ENCODE measurements at regions not wholly inside any gene's neighbourhood (a gene's known extent, or its start where the extent isn't known, plus 50 kb on each side); places are given as distances from the start of the nearest gene placed in this dataset.
"Not testable (repeated sequence)": the region's sequence is repeated elsewhere in the genome, so short reads cannot be mapped to it uniquely, and the experiment has no call there.

GRCh38 chr18:39494211-39494896 is 1928.8 kb upstream of the CELF4 start:
- peak in 1 of 2 donors; percentile 4 for DNase-seq (ENCODE audit: low read depth in 2 of 2)

GRCh38 chr18:39491408-39491807 is 1925.8 kb upstream of the CELF4 start:
- no peak for DNase-seq (ENCODE audit: low read depth in 2 of 2)

GRCh38 chr18:39489431-39489830 is 1923.8 kb upstream of the CELF4 start:
- no peak for DNase-seq (ENCODE audit: low read depth in 2 of 2)

- no peak for DNase-seq (ENCODE audit: low read depth in 2 of 2)
These were observed 1922.3 kb upstream of the CELF4 start for GRCh38 chr18:39487932-39488331.

GRCh38 chr18:39486268-39486667 is 1920.7 kb upstream of the CELF4 start:
- DNase-seq (ENCODE audit: low read depth in 2 of 2), result no peak

GRCh38 chr18:39485696-39486095 is 1920.1 kb upstream of the CELF4 start:
- DNase-seq (ENCODE audit: low read depth in 2 of 2), result no peak

GRCh38 chr18:39481281-39481680 is 1915.7 kb upstream of the CELF4 start:
- DNase-seq (ENCODE audit: low read depth in 2 of 2), result no peak

- DNase-seq (ENCODE audit: low read depth in 2 of 2), result no peak
These were observed 1915.0 kb upstream of the CELF4 start for GRCh38 chr18:39480494-39481195.

GRCh38 chr18:39464006-39464405 is 1898.4 kb upstream of the CELF4 start:
- DNase-seq (ENCODE audit: low read depth in 2 of 2), result peak in 1 of 2 donors; percentile 33

GRCh38 chr18:39462436-39462835 is 1896.8 kb upstream of the CELF4 start:
- peak; percentile 37 to 93 for DNase-seq (ENCODE audit: low read depth in 2 of 2)

GRCh38 chr18:39460136-39460535 is 1894.5 kb upstream of the CELF4 start:
- DNase-seq (ENCODE audit: low read depth in 2 of 2), result no peak

- DNase-seq (ENCODE audit: low read depth in 2 of 2), result peak; percentile 75 to 97
These were observed 1889.7 kb upstream of the CELF4 start for GRCh38 chr18:39455285-39455684.

GRCh38 chr18:39454866-39455265 is 1889.3 kb upstream of the CELF4 start:
- DNase-seq (ENCODE audit: low read depth in 2 of 2), result peak; percentile 60 to 83

- DNase-seq (ENCODE audit: low read depth in 2 of 2), result peak; percentile 96 to 98
These were observed 1888.3 kb upstream of the CELF4 start for GRCh38 chr18:39453882-39454281.

- peak in 1 of 2 donors; percentile 54 for DNase-seq (ENCODE audit: low read depth in 2 of 2)
These were observed 1887.8 kb upstream of the CELF4 start for GRCh38 chr18:39453356-39453755.

- no peak for DNase-seq (ENCODE audit: low read depth in 2 of 2)
These were observed 1885.4 kb upstream of the CELF4 start for GRCh38 chr18:39450958-39451357.

GRCh38 chr18:39449566-39449965 is 1884.0 kb upstream of the CELF4 start:
- no peak for DNase-seq (ENCODE audit: low read depth in 2 of 2)

GRCh38 chr18:39448942-39449341 is 1883.3 kb upstream of the CELF4 start:
- peak; percentile 88 to 98 for DNase-seq (ENCODE audit: low read depth in 2 of 2)

- DNase-seq (ENCODE audit: low read depth in 2 of 2), result not testable (repeated sequence)
These were observed 1879.4 kb upstream of the CELF4 start for GRCh38 chr18:39444957-39445356.

GRCh38 chr18:39441648-39442047 is 1876.0 kb upstream of the CELF4 start:
- no peak for DNase-seq (ENCODE audit: low read depth in 2 of 2)

GRCh38 chr18:39435996-39436395 is 1870.4 kb upstream of the CELF4 start:
- DNase-seq (ENCODE audit: low read depth in 2 of 2), result no peak

- DNase-seq (ENCODE audit: low read depth in 2 of 2), result no peak
These were observed 1869.6 kb upstream of the CELF4 start for GRCh38 chr18:39435209-39435608.
